AG09319 (cell line): ENCODE measurements at regions not wholly inside any gene's neighbourhood (a gene's known extent, or its start where the extent isn't known, plus 50 kb on each side); places are given as distances from the start of the nearest gene placed in this dataset.

Experiments
- DNase-seq: peaks from one replicate; pipeline ENCODE4 v3.0.0-alpha.2; 2010; ENCODE audit warnings: low read depth; ENCODE audit errors: extremely low read depth
- CTCF ChIP-seq: IDR thresholded peaks from 2 replicates; pipeline ENCODE4 v1.5.1; 2011; ENCODE audit warnings: low read depth, mild to moderate bottlenecking, inconsistent platforms, low read length, moderate library complexity

- TF ChIP-seq CTCF = no peak
- no peak for DNase-seq
Observed at GRCh38 chr16:49920397-49920796, 64.5 kb upstream of the ZNF423 start.

GRCh38 chr16:49921106-49921505 is 65.2 kb upstream of the ZNF423 start:
- no peak for TF ChIP-seq CTCF
- DNase-seq = no peak

GRCh38 chr16:49921791-49922456 is 66.0 kb upstream of the ZNF423 start:
- no peak for DNase-seq
- peak; percentile 58 for TF ChIP-seq CTCF

GRCh38 chr16:49923411-49923810 is 67.5 kb upstream of the ZNF423 start:
- TF ChIP-seq CTCF = no peak
- no peak for DNase-seq

- TF ChIP-seq CTCF = no peak
- no peak for DNase-seq
Observed at GRCh38 chr16:49924078-49924477, 68.2 kb upstream of the ZNF423 start.

GRCh38 chr16:49926941-49927340 is 71.0 kb upstream of the ZNF423 start:
- TF ChIP-seq CTCF = no peak
- no peak for DNase-seq

- no peak for DNase-seq
- TF ChIP-seq CTCF = no peak
Observed at GRCh38 chr16:49928176-49929041, 72.5 kb upstream of the ZNF423 start.
